ENCODE measurements at regions not wholly inside any gene's neighbourhood (a gene's known extent, or its start where the extent isn't known, plus 50 kb on each side); places are given as distances from the start of the nearest gene placed in this dataset.

- DNase-seq (ENCODE audit: low spot score): peak; percentile 63
Observed at GRCh38 chr22:46090631-46091201, 59.6 kb upstream of the PPARA start.

- no peak for DNase-seq (ENCODE audit: low spot score)
Observed at GRCh38 chr22:46091277-46091977, 58.9 kb upstream of the PPARA start.

- no peak for DNase-seq (ENCODE audit: low spot score)
Observed at GRCh38 chr22:46092011-46092410, 58.3 kb upstream of the PPARA start.

- no peak for DNase-seq (ENCODE audit: low spot score)
Observed at GRCh38 chr22:46092670-46093410, 57.5 kb upstream of the PPARA start.

- DNase-seq (ENCODE audit: low spot score): no peak
Observed at GRCh38 chr22:46093796-46094195, 56.5 kb upstream of the PPARA start.

GRCh38 chr22:46094676-46095075 lies 55.6 kb upstream of the PPARA start:
- DNase-seq (ENCODE audit: low spot score): no peak

- no peak for DNase-seq (ENCODE audit: low spot score)
Observed at GRCh38 chr22:46096051-46096450, 54.3 kb upstream of the PPARA start.

GRCh38 chr22:46096706-46097230 lies 53.6 kb upstream of the PPARA start:
- DNase-seq (ENCODE audit: low spot score): no peak

GRCh38 chr22:46097268-46097900 lies 52.9 kb upstream of the PPARA start:
- no peak for DNase-seq (ENCODE audit: low spot score)

- no peak for DNase-seq (ENCODE audit: low spot score)
Observed at GRCh38 chr22:46098525-46099475, 51.5 kb upstream of the PPARA start.

- no peak for DNase-seq (ENCODE audit: low spot score)
Observed at GRCh38 chr22:46099740-46100139, 50.6 kb upstream of the PPARA start.

GRCh38 chr22:46100401-46101105 lies 49.8 kb upstream of the PPARA start:
- no peak for DNase-seq (ENCODE audit: low spot score)
